ENCODE measurements at regions not wholly inside any gene's neighbourhood (a gene's known extent, or its start where the extent isn't known, plus 50 kb on each side); places are given as distances from the start of the nearest gene placed in this dataset.

- TF ChIP-seq CTCF (IDR thresholded peaks at IDR 0.05; ENCODE audit: insufficient read depth, low read depth, low read length), result no peak
- no peak for TF ChIP-seq EZH2 (IDR thresholded peaks at IDR 0.05; ENCODE audit: insufficient read depth, low read length)
Measured at GRCh38 chr6:101199441-101199840, 194.1 kb upstream of the GRIK2 start.
